ENCODE measurements at regions not wholly inside any gene's neighbourhood (a gene's known extent, or its start where the extent isn't known, plus 50 kb on each side); places are given as distances from the start of the nearest gene placed in this dataset.

GRCh38 chr2:222771832-222772231 lies 89.0 kb upstream of the ACSL3 start (continued):
- no peak for TF ChIP-seq TCF4 (CRISPR knock-in tag; IDR thresholded peaks at IDR 0.05; ENCODE audit: borderline replicate concordance)

DNA sequence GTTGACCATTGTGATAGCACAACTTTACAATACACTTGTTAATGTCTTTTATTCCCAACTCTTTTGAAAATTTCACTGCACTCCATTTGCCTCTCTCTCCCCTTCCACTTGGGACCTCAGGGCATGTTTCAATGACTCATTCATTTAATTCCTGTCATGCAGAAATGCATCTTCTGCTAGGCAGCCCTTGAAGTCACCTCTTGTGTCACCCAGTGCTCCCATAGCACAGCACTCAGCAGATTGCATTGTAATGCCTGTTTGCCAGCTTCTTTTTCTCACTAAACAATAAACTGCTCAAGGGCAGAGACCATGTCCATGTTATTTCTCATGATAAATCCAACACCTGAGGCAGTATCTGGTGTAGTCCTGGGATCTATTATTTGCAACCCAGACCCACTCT lies 85.9 kb upstream of the ACSL3 start:
- no peak for TF ChIP-seq ZNF565 (CRISPR knock-in tag; conservative IDR thresholded peaks at IDR 0.05; ENCODE audit: low read depth)
- no peak for TF ChIP-seq POU6F1 (CRISPR knock-in tag; IDR thresholded peaks at IDR 0.05; ENCODE audit: borderline replicate concordance, low read depth)
- no peak for TF ChIP-seq BACH2 (CRISPR knock-in tag; IDR thresholded peaks at IDR 0.05; ENCODE audit: borderline replicate concordance)
- TF ChIP-seq PPARA (CRISPR knock-in tag; IDR thresholded peaks at IDR 0.05; ENCODE audit: borderline replicate concordance) = no peak
- TF ChIP-seq CSDC2 (CRISPR knock-in tag; IDR thresholded peaks at IDR 0.05) = no peak
- TF ChIP-seq TOX (CRISPR knock-in tag; IDR thresholded peaks at IDR 0.05; ENCODE audit: borderline replicate concordance) = no peak
- TF ChIP-seq ZFP30 (CRISPR knock-in tag; IDR thresholded peaks at IDR 0.05) = no peak
- no peak for TF ChIP-seq ARNTL (CRISPR knock-in tag; IDR thresholded peaks at IDR 0.05; ENCODE audit: borderline replicate concordance, low read depth)
- TF ChIP-seq ZFP3 (CRISPR knock-in tag; IDR thresholded peaks at IDR 0.05) = no peak
- no peak for TF ChIP-seq ESRRG (CRISPR knock-in tag; IDR thresholded peaks at IDR 0.05)
- TF ChIP-seq PATZ1 (CRISPR knock-in tag; IDR thresholded peaks at IDR 0.05; ENCODE audit: borderline replicate concordance) = no peak
- TF ChIP-seq, protein P1, sequence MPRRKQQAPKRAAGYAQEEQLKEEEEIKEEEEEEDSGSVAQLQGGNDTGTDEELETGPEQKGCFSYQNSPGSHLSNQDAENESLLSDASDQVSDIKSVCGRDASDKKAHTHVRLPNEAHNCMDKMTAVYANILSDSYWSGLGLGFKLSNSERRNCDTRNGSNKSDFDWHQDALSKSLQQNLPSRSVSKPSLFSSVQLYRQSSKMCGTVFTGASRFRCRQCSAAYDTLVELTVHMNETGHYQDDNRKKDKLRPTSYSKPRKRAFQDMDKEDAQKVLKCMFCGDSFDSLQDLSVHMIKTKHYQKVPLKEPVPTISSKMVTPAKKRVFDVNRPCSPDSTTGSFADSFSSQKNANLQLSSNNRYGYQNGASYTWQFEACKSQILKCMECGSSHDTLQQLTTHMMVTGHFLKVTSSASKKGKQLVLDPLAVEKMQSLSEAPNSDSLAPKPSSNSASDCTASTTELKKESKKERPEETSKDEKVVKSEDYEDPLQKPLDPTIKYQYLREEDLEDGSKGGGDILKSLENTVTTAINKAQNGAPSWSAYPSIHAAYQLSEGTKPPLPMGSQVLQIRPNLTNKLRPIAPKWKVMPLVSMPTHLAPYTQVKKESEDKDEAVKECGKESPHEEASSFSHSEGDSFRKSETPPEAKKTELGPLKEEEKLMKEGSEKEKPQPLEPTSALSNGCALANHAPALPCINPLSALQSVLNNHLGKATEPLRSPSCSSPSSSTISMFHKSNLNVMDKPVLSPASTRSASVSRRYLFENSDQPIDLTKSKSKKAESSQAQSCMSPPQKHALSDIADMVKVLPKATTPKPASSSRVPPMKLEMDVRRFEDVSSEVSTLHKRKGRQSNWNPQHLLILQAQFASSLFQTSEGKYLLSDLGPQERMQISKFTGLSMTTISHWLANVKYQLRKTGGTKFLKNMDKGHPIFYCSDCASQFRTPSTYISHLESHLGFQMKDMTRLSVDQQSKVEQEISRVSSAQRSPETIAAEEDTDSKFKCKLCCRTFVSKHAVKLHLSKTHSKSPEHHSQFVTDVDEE (CRISPR knock-in tag; IDR thresholded peaks at IDR 0.05) = no peak
- TF ChIP-seq ZNF8 (CRISPR knock-in tag; IDR thresholded peaks at IDR 0.05) = no peak
- no peak for TF ChIP-seq SNAI2 (CRISPR knock-in tag; IDR thresholded peaks at IDR 0.05)
- TF ChIP-seq CREB5 (CRISPR knock-in tag; IDR thresholded peaks at IDR 0.05; ENCODE audit: low read depth) = no peak
- TF ChIP-seq RARB (CRISPR knock-in tag; IDR thresholded peaks at IDR 0.05) = no peak
- no peak for TF ChIP-seq ZNF70 (CRISPR knock-in tag; IDR thresholded peaks at IDR 0.05)
- TF ChIP-seq ZC3H10 (CRISPR knock-in tag; IDR thresholded peaks at IDR 0.05) = no peak
- 0 out of 3 replicates have a peak, but pooled peaks have one; percentile 19 for ATAC-seq

DNA sequence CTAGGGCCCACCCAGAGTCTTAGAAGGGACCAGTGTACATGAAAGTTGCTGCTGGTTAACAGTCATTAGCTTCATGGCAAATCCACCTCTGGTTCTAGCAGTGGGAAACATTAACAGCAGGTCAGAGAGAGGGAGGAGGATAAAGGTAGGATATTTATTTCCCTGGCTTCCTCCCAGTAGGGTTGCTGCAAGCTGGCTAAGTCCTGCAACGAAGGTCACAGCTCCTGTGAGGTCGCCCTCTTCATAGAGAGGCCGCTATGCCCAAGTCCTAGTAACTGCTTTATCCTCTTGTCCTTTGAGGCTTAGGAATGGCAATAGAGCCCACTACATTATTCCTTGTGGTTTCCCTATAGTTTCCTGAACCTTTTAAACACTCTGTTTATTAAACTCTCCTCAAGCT lies 84.0 kb upstream of the ACSL3 start:
- TF ChIP-seq CREB5 (CRISPR knock-in tag; IDR thresholded peaks at IDR 0.05; ENCODE audit: low read depth) (no peak), RARB (CRISPR knock-in tag; IDR thresholded peaks at IDR 0.05) (no peak), ESRRG (CRISPR knock-in tag; IDR thresholded peaks at IDR 0.05) (no peak), PPARA (CRISPR knock-in tag; IDR thresholded peaks at IDR 0.05; ENCODE audit: borderline replicate concordance) (no peak), ZNF565 (CRISPR knock-in tag; conservative IDR thresholded peaks at IDR 0.05; ENCODE audit: low read depth) (no peak), CSRNP3 (CRISPR knock-in tag; IDR thresholded peaks at IDR 0.05) (no peak), BACH2 (CRISPR knock-in tag; IDR thresholded peaks at IDR 0.05; ENCODE audit: borderline replicate concordance) (no peak), ZC3H10 (CRISPR knock-in tag; IDR thresholded peaks at IDR 0.05) (no peak)
- no peak for ATAC-seq

Measured in SK-N-SH treated with all-trans-retinoic acid at 6 μM for 48 hours (cell line).